ENCODE measurements at regions not wholly inside any gene's neighbourhood (a gene's known extent, or its start where the extent isn't known, plus 50 kb on each side); places are given as distances from the start of the nearest gene placed in this dataset.
A peak's percentile ranks its signal among the peaks of the same experiment; 100 is the strongest.

- Histone ChIP-seq H3K36me3 (replicated peaks) (no peaks in the 10 kb centered on the region), H3K27me3 (replicated peaks) (no peaks in the 10 kb centered on the region), H3K27ac (no peak overlapping the region), H3K4me3 (ENCODE audit: low read depth, low read length) (no peak overlapping the region)
- DNase-seq = no peak
- in situ Hi-C loops (cut with HindIII; ENCODE audit: low pct_ligation_motif_present, low sequenced_read_pairs) = no loop called here
- no peak for TF ChIP-seq CTCF (IDR thresholded peaks at IDR 0.05; ENCODE audit: low read depth, low read length, missing control alignments)
Observed at GRCh38 chr4:157728215-157728614, 444.6 kb downstream of the GASK1B start.

GRCh38 chr4:157727163-157727562, 445.7 kb downstream of the GASK1B start:
- no peaks in the 10 kb centered on the region for H3K36me3 ChIP-seq (replicated peaks)

GRCh38 chr4:157722146-157722545, 450.7 kb downstream of the GASK1B start:
- H3K36me3 ChIP-seq (replicated peaks) = no peaks in the 10 kb centered on the region
- no peaks in the 10 kb centered on the region for H3K27me3 ChIP-seq (replicated peaks)
- DNase-seq = no peak
- in situ Hi-C loops (cut with HindIII; ENCODE audit: low pct_ligation_motif_present, low sequenced_read_pairs) = no loop called here
- no peak for TF ChIP-seq CTCF (IDR thresholded peaks at IDR 0.05; ENCODE audit: low read depth, low read length, missing control alignments)
- H3K27ac ChIP-seq = no peak overlapping the region
- H3K4me3 ChIP-seq (ENCODE audit: low read depth, low read length) = no peak overlapping the region

More at GRCh38 chr4:157727163-157727562, 445.7 kb downstream of the GASK1B start:
- no peak for TF ChIP-seq CTCF (IDR thresholded peaks at IDR 0.05; ENCODE audit: low read depth, low read length, missing control alignments)
- Histone ChIP-seq H3K27me3 (replicated peaks) (no peaks in the 10 kb centered on the region), H3K27ac (no peak overlapping the region), H3K4me3 (ENCODE audit: low read depth, low read length) (no peak overlapping the region)
- in situ Hi-C loops (cut with HindIII; ENCODE audit: low pct_ligation_motif_present, low sequenced_read_pairs) = no loop called here
- DNase-seq = no peak

DNA sequence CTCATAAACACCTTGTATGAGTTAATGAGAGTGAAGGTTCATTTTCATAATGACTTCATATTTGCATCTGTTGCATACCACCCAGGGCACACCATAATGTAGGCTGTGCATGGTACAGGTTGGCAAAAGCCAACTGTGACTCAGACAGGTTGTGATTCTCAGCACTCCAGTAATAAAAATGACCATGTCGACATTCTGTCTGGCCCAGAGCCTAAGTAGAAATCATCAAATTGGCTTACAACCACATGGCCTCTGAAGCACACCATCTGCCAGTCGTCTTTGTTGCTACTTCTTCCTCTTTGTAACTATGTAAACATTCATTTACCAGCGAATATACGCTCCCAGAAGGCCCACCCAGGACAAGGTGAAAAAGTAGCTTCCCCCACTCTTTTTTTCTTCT, 459.5 kb downstream of the GASK1B start:
- Histone ChIP-seq H3K4me3 (ENCODE audit: low read depth, low read length) (no peak overlapping the region), H3K36me3 (replicated peaks) (no peaks in the 10 kb centered on the region), H3K27ac (no peak overlapping the region), H3K27me3 (replicated peaks) (no peaks in the 10 kb centered on the region)
- peak; percentile 0 for TF ChIP-seq CTCF (IDR thresholded peaks at IDR 0.05; ENCODE audit: low read depth, low read length, missing control alignments)
- in situ Hi-C loops (cut with HindIII; ENCODE audit: low pct_ligation_motif_present, low sequenced_read_pairs) = no loop called here
- DNase-seq = no peak

DNA sequence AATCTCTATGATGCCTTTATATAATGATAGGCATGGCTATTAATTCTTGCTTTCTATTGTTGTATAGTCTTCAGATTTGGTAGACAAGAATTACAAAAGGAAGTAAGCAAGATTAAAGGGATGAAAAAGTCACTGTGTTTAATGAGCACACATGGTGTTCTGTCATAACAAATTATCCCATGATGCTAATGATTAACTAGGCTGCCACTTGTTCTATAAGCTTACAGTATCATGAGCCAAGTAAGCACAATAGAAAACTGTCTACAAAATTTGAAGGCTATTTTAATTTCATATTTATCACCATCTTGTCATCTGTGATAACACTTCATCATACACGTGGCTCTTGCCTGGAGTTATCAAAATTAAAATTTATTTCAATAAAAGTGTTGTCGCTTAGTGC, 466.7 kb downstream of the GASK1B start:
- no peak overlapping the region for H3K4me3 ChIP-seq (ENCODE audit: low read depth, low read length)
- H3K27ac ChIP-seq = no peak overlapping the region
- no peak for DNase-seq
- no peaks in the 10 kb centered on the region for H3K36me3 ChIP-seq (replicated peaks)
- in situ Hi-C loops (cut with HindIII; ENCODE audit: low pct_ligation_motif_present, low sequenced_read_pairs) = no loop called here
- TF ChIP-seq CTCF (IDR thresholded peaks at IDR 0.05; ENCODE audit: low read depth, low read length, missing control alignments) = no peak
- H3K27me3 ChIP-seq (replicated peaks) = no peaks in the 10 kb centered on the region

- DNase-seq = no peak
- TF ChIP-seq CTCF (IDR thresholded peaks at IDR 0.05; ENCODE audit: low read depth, low read length, missing control alignments) = no peak
- Histone ChIP-seq H3K36me3 (replicated peaks) (no peaks in the 10 kb centered on the region), H3K27me3 (replicated peaks) (no peaks in the 10 kb centered on the region), H3K27ac (no peak overlapping the region), H3K4me3 (ENCODE audit: low read depth, low read length) (no peak overlapping the region)
- in situ Hi-C loops (cut with HindIII; ENCODE audit: low pct_ligation_motif_present, low sequenced_read_pairs) = no loop called here
Observed at GRCh38 chr4:157702831-157703230, 470.0 kb downstream of the GASK1B start.
